DOHH2 (cell line): ENCODE measurements at regions not wholly inside any gene's neighbourhood (a gene's known extent, or its start where the extent isn't known, plus 50 kb on each side); places are given as distances from the start of the nearest gene placed in this dataset.

Source experiments
- H3F3A ChIP-seq: fragments of 200-600 bp; sonication (generic), shearing (Covaris generic); 2 replicates; pipeline ENCODE4 v1.6.0; 2016; ENCODE audit warnings: antibody characterized with exemption, mild to moderate bottlenecking; ENCODE audit not compliant: control insufficient read depth, insufficient read depth
- H3K27ac ChIP-seq: fragments of 200-600 bp; sonication (generic); 2 replicates; pipeline ENCODE4 v1.5.1; 2014; ENCODE audit warnings: low read depth, mild to moderate bottlenecking, low read length, moderate library complexity
- H3K27me3 ChIP-seq: fragments of 200-600 bp; sonication (generic); 2 replicates; pipeline ENCODE4 v1.6.1; 2014; ENCODE audit warnings: mild to moderate bottlenecking, low read length, mixed read lengths; ENCODE audit not compliant: control insufficient read depth
- H3K36me3 ChIP-seq: fragments of 200-600 bp; sonication (generic); 2 replicates; pipeline ENCODE4 v1.6.1; 2014; ENCODE audit warnings: mild to moderate bottlenecking, low read length, moderate library complexity, mixed read lengths; ENCODE audit not compliant: control insufficient read depth
- H3K4me1 ChIP-seq: fragments of 200-600 bp; sonication (generic); 2 replicates; pipeline ENCODE4 v1.6.1; 2014; ENCODE audit warnings: mild to moderate bottlenecking, low read length, mixed read lengths; ENCODE audit not compliant: control insufficient read depth
- H3K4me2 ChIP-seq: fragments of 200-600 bp; sonication (generic); 2 replicates; pipeline ENCODE4 v1.6.0; 2014; ENCODE audit warnings: mild to moderate bottlenecking, low read length, moderate library complexity
- H3K4me3 ChIP-seq: fragments of 200-600 bp; sonication (generic); 2 replicates; pipeline ENCODE4 v1.5.1; 2014; ENCODE audit warnings: mild to moderate bottlenecking, low read length, mixed read lengths
- H3K79me2 ChIP-seq: fragments of 200-600 bp; sonication (generic); 2 replicates; pipeline ENCODE4 v1.6.1; 2014; ENCODE audit warnings: mild to moderate bottlenecking, low read length, mixed read lengths; ENCODE audit not compliant: control insufficient read depth
- H3K9me2 ChIP-seq: fragments of 200-600 bp; sonication (generic); replicated peaks from 2 replicates; pipeline ENCODE4 v1.6.1; 2014; ENCODE audit warnings: mild to moderate bottlenecking, low read length, mixed read lengths; ENCODE audit not compliant: control insufficient read depth
- H3K9me3 ChIP-seq: fragments of 200-600 bp; sonication (generic); 2 replicates; pipeline ENCODE4 v1.6.1; 2014; ENCODE audit warnings: antibody characterized with exemption, low read length, mixed read lengths; ENCODE audit not compliant: control insufficient read depth, insufficient read depth
- H4K20me1 ChIP-seq: fragments of 200-600 bp; sonication (generic); 2 replicates; pipeline ENCODE4 v1.6.0; 2014; ENCODE audit warnings: low read depth, mild to moderate bottlenecking, antibody characterized with exemption, low read length, moderate library complexity; ENCODE audit not compliant: control insufficient read depth, insufficient read depth
- CTCF ChIP-seq: fragments of 200-600 bp; sonication (generic); IDR thresholded peaks from one replicate; pipeline ENCODE4 v1.5.1; 2014; ENCODE audit warnings: antibody characterized with exemption, mild to moderate bottlenecking, low read depth, low read length; ENCODE audit not compliant: poor library complexity, severe bottlenecking
- EZH2phosphoT487 ChIP-seq: fragments of 200-600 bp; sonication (generic); IDR thresholded peaks from 2 replicates; pipeline ENCODE4 v1.6.1; 2017; ENCODE audit warnings: borderline replicate concordance, mild to moderate bottlenecking, antibody characterized with exemption, low read length, moderate library complexity, mixed read lengths

- H3K9me2 ChIP-seq: no peaks in the 10 kb centered on the region
- H3K4me1 ChIP-seq: no peaks in the 10 kb centered on the region
- H4K20me1 ChIP-seq: no peaks in the 10 kb centered on the region
- H3F3A ChIP-seq: no peaks in the 10 kb centered on the region
- no peak overlapping the region for H3K4me2 ChIP-seq
- no peak overlapping the region for H3K27ac ChIP-seq
- H3K27me3 ChIP-seq: no peaks in the 10 kb centered on the region
- H3K9me3 ChIP-seq: no peaks in the 10 kb centered on the region
- H3K4me3 ChIP-seq: no peak overlapping the region
- H3K36me3 ChIP-seq: no peaks in the 10 kb centered on the region
- TF ChIP-seq EZH2phosphoT487 (no peak), CTCF (no peak)
- H3K79me2 ChIP-seq: no peaks in the 10 kb centered on the region
Measured at GRCh38 chr9:23926368-23926767, 100.3 kb upstream of the ELAVL2 start.

- no peaks in the 10 kb centered on the region for H3K27me3 ChIP-seq
- H3K4me2 ChIP-seq: no peak overlapping the region
- no peaks in the 10 kb centered on the region for H3K9me2 ChIP-seq
- no peaks in the 10 kb centered on the region for H3K79me2 ChIP-seq
- TF ChIP-seq EZH2phosphoT487 (no peak), CTCF (no peak)
- peaks cover 3% of the 10 kb centered on the region; the same call in 1 of the 2 replicates for H3K9me3 ChIP-seq
- H3K36me3 ChIP-seq: no peaks in the 10 kb centered on the region
- no peak overlapping the region for H3K4me3 ChIP-seq
- no peaks in the 10 kb centered on the region for H4K20me1 ChIP-seq
- H3K27ac ChIP-seq: no peak overlapping the region
- H3K4me1 ChIP-seq: no peaks in the 10 kb centered on the region
- H3F3A ChIP-seq: no peaks in the 10 kb centered on the region
Measured at GRCh38 chr9:23914431-23915003, 88.5 kb upstream of the ELAVL2 start.

GRCh38 chr9:23907343-23907742 is 81.3 kb upstream of the ELAVL2 start:
- H3K27me3 ChIP-seq: no peaks in the 10 kb centered on the region

More at GRCh38 chr9:23907343-23907742, 81.3 kb upstream of the ELAVL2 start:
- H3K79me2 ChIP-seq: no peaks in the 10 kb centered on the region
- H3K27ac ChIP-seq: no peak overlapping the region
- no peaks in the 10 kb centered on the region for H3K36me3 ChIP-seq
- no peaks in the 10 kb centered on the region for H3K4me1 ChIP-seq
- no peaks in the 10 kb centered on the region for H3K9me3 ChIP-seq
- TF ChIP-seq CTCF: no peak
- no peak for TF ChIP-seq EZH2phosphoT487
- H3K4me3 ChIP-seq: no peak overlapping the region
- H3F3A ChIP-seq: no peaks in the 10 kb centered on the region
- no peak overlapping the region for H3K4me2 ChIP-seq
- H3K9me2 ChIP-seq: no peaks in the 10 kb centered on the region
- H4K20me1 ChIP-seq: no peaks in the 10 kb centered on the region
